GM21723 (cell line): ENCODE measurements at regions not wholly inside any gene's neighbourhood (a gene's known extent, or its start where the extent isn't known, plus 50 kb on each side); places are given as distances from the start of the nearest gene placed in this dataset.

Experiments used
- ATAC-seq: cut with Tn5 transposase; IDR thresholded peaks from one replicate; pipeline ENCODE4 v1.9.1; 2021; ENCODE audit warnings: mild to moderate bottlenecking, moderate library complexity; ENCODE audit not compliant: unreplicated experiment

DNA sequence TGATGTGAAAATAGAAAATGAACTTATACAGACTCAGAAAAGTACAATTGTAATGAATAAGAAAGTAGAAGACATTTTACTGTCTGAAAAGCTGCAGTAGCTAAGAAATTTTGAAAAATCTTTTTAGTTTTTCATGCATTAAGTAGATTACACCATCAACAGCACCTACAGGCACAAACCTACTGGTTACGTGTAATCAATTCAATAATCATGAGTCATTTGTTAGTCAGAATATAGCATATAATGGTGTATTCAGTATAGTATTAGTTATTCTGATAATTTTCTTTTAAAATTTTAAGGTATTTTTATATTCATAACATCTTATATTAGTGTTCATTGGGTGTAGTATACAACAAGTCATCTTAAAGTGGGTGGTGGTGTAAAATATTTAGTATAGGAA is 550.5 kb upstream of the GBE1 start:
- ATAC-seq, result no peak

DNA sequence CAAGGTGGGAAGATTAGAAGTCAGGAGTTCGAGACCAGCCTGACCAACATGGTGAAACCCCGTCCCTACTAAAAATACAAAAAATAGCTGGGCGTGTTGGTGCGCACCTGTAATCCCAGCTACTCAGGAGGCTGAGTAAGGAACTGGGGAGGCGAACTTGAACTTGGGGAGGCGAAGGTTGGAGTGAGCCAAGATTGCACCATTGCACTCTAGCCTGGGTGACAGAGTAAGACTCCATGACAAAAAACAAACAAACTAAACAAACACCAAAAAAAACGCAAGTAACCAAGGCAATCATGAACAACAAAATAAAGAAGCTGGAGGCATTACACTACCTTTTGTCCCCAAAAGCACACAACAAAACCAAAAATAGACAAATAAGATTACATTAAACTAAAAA is 547.3 kb upstream of the GBE1 start:
- no peak for ATAC-seq

DNA sequence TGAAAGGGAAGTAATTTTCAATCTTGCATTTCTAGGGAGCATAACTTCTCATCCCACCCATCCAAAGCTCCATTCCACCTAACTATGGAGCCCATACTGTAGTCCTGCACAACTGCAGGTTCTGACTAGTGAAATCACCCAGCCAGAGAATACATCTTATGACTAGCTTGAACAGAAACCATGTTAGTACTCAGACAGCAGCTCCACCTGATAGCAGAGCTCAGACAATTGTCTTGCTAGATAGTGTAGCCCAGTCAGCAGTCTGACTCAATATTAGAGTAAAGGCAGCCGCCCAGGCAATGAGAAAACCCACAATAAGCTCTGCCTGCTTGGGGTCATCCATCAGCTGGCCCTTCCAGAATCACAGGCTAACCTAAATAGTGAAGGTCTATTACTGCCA is 544.7 kb upstream of the GBE1 start:
- no peak for ATAC-seq

DNA sequence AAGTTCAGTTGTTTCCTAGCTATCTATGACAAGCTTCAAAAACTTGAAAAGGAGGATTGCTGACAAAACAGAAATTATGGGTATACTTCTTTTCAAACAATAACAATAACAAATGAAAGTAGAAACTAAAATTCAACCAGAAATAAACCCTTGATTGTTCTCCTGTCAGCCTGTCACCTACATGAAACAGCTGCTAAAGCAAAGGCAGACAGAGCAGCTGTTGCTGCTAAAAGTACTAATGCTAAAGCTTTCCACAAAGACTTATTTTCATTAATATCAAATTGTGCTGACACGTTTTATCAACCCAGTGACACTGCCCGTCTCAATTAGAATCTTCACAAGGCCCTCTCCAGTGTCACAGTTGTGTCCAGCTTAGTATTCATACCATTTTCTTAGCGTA is 533.2 kb upstream of the GBE1 start:
- no peak for ATAC-seq

DNA sequence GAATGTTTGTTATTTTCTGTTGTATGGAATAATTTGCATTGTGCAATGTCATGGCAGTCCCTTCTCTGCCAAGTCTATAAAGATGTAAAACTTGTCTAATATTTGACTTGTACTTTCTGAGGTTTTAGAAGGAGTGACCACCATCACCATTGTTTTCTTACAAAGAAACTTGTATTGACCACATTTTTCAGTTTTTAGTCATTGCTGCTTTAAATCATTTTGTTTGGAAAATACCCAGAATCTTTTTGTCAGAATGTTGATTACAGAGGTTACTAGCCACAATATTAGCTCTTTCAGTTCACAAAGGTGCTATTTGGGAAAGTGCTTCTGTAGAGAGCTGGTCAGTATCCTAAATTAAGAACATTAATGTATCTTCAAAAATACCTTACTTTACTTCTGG is 532.4 kb upstream of the GBE1 start:
- peak; percentile 69 for ATAC-seq

DNA sequence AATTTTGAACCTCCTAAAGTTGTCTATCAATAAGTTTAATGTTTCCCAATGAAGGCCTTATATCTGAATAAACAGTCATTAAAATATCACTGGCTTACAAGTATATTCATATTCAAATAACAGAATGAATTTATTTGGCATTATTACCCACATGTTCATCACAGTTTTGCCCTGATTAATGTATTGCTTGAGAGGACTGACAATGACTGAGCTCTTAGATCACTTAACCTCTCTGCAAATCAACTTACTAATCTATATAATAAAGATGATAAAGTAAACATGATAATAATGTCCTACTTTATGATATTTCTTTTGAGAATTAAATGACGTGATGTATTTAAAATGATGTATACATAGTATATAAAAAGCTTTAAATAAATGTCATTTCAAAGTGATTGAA is 532.0 kb upstream of the GBE1 start:
- ATAC-seq, result no peak

DNA sequence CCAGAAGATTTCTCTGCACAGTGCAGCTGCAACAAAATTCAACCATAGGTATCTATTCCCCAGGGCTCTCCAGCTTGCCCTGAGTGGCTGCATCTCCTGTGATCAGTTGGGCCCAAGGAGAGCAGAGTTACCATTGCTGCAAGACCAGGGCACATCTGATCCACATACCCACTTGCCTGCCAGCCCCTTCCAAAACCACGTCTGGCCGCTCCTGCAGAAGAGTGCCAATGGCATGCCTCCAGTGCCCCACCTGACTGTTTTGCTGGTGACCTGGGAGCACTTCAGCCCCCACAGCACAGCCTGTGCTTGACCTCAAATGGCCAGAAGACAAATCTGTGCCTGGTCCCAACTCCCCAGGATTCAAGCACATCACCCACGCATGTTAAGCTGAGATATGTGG is 526.1 kb upstream of the GBE1 start:
- no peak for ATAC-seq

DNA sequence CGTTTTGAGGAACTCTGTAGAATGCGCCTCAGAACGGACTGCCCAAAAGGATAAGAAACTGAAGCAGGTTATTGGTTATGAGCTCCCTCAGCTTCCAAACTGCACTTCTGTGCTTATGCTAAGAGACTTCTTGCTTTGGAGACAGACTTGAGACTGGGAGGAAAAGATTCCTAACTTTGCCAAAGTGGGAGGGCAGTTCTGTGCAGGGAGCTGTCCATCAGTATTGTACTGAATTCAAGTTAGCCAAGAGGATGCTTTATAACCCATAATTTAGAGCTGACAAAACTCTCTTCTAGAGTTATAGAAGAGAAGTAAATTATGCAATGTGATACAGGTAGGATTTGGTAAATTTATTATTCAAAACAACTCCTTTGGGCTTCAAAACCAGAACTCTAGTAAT is 519.8 kb upstream of the GBE1 start:
- ATAC-seq, result no peak

DNA sequence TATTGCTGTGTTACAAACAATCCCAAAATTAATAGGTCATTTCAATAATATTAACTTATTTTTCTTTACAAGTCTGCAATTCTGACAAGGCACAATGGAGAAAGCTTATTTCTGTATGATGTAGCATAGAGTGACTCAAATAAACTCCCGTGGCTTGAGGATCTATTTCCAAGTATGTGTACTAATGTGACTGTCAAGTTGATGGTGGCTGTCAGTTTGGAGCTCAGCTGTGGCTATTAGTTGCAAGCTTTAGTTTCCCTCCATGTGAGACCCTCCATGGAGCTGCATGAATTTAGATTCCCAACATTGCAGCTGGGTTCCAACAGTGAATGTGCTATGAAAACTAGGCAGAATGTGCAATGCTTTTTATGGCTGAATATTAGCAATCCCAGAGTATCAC is 515.5 kb upstream of the GBE1 start:
- ATAC-seq, result no peak

DNA sequence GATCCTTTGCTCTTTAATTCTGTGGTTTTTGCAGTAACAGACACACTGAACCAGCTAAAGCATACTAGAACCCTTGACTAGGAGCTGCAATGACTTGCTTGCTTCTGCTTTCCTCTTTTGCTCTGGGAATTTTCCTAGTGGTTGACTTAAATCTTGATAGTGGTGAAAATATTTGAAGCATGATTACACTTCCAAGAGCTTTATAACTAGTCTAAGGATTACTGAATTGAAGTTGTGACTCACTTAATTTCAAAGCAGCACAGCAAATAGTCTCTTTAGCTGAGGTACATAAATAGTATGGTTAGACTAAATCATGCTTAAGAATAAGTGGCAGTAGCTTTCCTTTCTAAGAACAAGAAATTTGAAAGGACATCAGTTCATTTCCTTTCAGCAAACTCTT is 513.5 kb upstream of the GBE1 start:
- no peak for ATAC-seq

DNA sequence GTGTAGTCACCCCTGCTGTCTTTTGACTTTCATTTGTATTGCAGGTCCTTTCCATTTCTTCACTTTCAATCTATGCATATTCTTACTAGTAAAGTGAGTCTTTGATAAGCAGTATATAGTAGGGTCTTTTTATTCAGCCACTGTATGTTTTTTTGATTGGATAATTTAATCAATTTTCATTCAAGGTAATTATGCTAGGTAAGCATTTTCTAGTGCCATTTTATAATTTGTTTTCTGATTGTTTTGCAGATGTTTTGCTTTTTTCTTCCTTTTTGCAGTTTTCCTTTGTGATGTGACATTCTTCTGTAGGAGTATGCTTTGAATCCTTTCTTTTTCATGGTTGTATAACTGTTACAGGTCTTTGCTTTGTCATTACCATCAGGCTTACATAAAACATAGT is 504.3 kb upstream of the GBE1 start:
- ATAC-seq, result no peak

DNA sequence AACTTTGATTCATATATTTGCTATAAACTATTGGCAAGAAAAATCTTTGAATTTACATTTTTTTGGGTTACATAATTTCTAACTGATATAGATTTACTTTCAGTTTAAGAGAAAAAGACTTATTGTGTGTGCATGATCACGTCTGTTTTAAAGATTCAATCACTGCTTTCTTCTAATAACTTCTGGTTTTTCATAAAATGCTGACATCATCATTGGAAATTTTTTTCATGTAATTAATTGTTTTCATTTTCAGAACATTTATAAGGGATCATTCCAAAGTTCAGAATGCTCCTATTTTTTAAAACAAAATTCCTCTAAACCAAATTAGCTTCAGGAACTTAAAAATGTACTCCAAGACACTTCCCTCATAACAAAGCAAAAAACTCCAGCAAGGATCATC is 500.7 kb upstream of the GBE1 start:
- no peak for ATAC-seq

DNA sequence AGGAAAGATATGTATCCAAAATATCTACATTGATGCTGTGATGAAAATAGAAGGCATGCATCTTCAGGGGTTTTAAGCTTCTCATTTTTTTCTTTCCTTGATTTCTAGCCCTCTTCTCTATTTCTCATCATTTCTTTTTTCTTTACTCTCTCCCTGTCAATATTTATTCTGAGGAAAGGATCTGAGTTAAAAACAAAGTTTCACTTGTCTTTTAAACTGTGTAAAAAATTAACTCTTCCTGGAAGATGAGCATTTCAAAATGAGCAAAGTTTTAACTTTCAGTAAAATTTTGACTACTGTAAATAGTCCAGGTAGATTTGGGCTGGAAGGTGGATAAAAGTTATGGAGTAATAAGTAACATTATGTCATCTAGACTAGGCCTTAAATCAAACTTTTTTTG is 500.2 kb upstream of the GBE1 start:
- ATAC-seq, result no peak

DNA sequence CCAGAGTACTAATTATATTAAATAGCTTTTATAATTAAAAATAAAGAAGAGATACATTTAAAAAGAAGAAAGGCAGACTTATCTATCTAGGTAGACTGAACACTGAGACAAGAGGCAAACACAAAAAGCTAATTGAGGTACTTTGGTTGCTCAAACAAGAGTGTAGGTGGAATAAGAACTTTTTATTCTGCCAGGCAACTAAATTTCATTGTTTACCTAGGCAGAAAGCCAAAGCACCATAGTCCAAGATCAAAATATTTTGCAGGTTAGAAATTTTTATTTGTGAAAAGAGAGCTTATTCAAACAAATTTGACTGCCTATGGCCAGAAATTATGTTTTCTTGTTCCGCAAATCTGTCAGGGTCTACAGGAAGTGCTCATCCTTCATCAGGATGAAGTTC is 499.6 kb upstream of the GBE1 start:
- ATAC-seq, result no peak

DNA sequence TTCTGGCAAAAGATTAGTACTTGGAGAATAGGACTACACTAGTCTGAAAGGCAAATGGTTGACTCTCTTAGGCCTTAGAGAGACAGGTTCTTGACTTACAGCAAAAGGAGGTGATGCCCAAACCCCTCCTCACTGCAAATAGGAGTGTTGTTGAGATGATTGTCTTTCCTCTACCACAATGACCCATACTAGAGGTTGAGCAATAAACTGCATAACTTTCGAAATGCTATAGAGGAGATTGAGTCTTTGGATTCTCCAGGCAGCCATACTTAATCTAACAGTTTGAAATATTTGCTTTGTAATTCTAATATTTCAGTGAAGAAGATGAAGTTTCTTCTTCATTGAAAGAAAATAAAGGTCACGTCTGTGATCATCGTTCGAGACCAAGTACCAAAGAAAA is 498.5 kb upstream of the GBE1 start:
- no peak for ATAC-seq

DNA sequence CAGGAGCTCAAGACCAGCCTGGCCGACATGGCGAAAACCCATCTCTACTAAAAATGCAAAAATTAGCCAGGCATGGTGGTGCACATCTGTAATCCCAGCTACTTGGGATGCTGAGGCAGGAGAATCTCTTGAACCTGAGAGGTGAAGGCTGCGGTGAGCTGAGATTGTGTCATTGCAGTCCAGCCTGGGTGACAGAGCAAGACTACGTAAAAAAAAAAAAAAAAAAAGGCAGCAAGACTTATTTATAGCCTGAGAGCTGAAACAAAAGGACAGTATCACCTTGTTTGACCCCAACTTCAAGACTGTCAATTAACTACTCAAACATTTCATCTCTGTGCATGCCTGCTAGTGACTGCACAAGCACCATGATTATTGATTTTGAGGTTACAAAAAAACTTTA is 478.9 kb upstream of the GBE1 start:
- no peak for ATAC-seq

DNA sequence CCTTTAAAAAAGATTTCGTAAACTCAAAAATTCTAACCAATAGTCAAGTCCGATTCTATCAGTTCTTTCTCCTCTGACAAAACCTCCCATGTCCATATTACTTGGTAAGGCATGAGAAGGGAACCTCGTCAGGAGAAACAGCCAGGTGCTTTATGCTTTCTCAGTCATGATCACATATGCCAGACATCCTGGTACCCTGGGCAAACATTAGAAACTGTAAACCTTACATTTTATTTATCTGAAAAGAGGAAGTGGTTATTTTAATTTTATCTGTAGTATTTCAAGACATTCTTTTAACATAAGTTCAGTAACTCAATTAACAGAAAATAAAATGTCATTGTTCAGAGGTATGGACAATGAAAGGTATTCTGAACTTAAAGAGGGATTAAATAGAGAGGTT is 474.8 kb upstream of the GBE1 start:
- ATAC-seq, result no peak

DNA sequence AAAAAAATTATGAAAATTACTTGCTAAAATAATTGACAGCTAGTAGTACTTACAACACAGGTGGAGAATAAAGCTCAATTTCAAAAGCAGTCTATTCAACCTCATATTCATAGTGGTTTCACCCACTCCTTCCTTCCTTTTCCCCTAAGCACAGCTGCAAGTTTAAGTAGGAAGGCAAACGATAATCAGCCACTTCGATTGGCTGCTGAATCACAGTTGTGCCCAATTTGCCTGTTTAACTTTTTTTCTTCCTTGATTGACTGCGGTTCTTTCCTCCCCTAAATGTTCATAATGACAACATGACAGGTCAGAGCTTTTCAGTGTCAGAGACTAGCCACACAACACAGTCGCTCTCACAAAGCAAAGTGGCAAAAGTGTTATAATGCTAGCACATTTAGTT is 468.0 kb upstream of the GBE1 start:
- ATAC-seq, result peak; percentile 89

DNA sequence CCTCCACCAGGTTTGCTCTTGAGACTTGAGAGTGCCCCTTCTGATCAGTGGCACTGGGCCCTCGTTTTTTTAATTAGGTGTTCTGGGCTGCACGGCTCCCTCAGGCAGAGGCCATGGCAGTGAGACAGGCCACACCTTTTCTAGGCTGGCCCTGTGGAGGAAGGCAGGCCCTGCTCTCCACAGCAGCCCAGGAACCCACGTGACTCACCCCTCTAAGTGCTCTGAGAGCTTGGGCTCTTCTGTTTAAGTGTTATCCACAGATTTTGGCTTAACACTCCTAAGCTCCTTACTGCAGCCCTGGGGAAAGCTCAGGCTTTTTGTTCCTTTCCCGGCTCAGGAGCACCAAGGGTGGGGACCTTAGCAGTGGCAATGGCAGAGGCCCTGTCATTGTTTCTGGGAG is 463.2 kb upstream of the GBE1 start:
- ATAC-seq, result no peak

DNA sequence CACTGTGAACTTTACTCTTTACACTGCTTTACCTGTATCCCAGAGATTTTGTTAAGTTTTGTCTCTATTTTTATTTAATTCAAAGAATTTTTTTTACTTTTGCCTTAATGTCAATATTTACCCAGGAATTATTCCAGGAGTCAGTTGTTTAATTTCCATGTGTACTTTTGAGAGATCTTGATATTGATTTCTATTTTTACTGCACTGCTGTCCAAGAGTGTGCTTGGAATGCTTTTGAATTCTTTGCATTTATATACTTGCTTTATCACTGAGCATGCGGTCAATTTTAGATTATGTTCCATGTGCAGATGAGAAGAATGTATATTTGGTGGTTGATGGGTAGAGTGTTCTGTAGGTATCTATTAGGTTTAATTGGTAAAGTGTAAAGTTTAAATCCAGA is 461.0 kb upstream of the GBE1 start:
- ATAC-seq, result no peak

DNA sequence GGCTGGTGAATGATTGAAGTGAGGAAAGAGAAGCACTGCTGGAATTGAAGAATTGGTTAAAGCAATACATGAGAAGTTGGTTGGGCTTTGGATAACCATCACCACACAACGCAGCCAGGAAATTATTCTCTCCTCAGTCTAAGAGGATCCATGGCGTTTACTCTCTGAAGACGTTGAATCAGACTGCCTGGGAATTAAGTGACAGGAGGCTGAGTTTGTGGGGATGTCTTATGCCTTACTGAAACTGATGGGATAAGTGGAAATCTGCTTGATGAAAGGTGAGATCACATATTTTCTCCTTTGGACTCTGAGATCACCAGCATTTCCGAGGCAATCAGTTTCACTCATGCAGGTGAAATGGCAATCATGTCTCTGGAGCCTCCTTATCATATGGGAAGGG is 456.1 kb upstream of the GBE1 start:
- no peak for ATAC-seq

DNA sequence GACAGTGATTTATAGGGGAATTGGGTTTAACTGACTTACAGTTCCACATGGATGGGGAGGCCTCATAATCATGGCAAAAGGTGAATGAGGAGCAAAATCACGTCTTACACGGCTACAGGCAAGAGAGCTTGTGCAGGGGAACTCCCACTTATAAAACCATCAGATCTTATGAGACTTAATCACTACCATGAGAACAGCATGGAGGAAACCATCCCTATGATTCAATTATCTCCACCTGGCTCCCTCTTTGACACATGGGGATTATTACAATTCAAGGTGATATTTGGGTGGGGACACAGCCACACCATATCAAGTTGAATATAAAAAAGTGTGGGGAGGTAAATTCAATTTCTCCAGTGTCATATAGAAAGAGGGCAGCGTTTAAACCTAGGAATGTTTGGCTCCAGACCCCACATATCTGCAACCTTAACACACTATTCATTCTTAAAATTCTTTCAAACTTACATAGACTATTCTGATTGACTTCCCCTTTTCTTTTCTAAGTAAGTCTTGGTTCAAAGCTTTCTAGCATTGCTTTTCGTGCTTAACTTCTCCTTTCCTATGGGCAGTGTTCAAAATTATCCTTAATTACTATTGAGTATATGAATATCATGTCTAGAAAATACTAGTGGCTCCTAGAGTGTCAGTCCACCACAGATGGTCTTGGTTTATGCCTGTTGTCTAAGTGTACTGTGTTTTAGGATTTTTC is 446.7 kb upstream of the GBE1 start:
- ATAC-seq, result no peak

DNA sequence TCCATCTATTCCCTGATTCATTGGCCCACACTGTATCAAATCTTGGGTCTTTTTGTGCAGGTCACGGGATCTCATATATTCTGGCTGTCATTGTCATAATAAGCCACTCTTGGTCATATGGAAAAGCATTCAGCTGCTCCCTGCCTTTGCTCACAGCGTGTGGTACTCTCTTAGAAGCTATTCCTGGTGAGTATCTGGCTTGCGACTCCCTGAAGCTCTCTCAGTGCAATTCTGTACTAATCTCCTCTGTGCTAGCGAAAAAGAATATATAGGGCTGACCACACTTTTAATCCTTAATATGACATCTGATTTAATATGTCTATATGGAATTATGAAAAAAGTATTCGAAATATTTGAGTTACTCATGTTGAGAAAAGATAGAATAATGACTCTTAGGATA is 440.8 kb upstream of the GBE1 start:
- ATAC-seq, result no peak

DNA sequence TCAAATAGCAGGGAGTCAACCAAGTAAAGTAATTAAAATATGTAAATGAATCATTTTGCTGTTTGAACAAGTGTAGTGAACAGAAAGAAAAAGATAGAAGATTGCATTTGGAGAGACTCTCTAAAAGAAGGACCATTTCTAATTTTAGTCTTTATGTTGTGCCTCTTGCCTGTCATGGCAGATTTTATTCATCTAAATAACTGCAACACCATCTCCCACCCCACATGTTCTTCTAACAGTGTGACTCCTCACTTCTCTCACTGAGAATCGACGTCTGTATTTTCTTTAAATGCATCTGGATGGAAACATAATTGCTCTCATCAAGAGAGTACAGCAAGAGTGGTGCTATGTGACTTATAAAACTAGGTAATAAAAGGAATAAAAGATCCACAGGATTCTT is 439.9 kb upstream of the GBE1 start:
- no peak for ATAC-seq
